Kidney (tissue), 13 donors: ENCODE measurements at regions not wholly inside any gene's neighbourhood (a gene's known extent, or its start where the extent isn't known, plus 50 kb on each side); places are given as distances from the start of the nearest gene placed in this dataset.

Experiments used
- DNase-seq, 5 donors: peaks; one replicate each; pipeline ENCODE4 v3.0.0-alpha.2; 2013 to 2020
- FAIRE-seq: peaks from 2 replicates; lab custom pipeline; 2012; peaks lifted over from hg19 to GRCh38; lab: Jason Lieb, UNC
- H3K27ac ChIP-seq, 2 donors: one replicate each; pipeline ENCODE4 v1.7.0; 2013; ENCODE audit warnings: low read depth in 2 of 2, low read length in 2 of 2, inconsistent platforms in 1 of 2
- H3K27me3 ChIP-seq: one replicate; pipeline ENCODE4 v1.7.1; 2013; ENCODE audit warnings: low read length, inconsistent platforms; ENCODE audit not compliant: control insufficient read depth, insufficient read depth
- H3K36me3 ChIP-seq, 3 donors: one replicate each; pipeline versions ENCODE4 v1.7.0 to v1.7.1; 2013; ENCODE audit warnings: low read length in 3 of 3, control low read depth in 1 of 3, inconsistent platforms in 1 of 3; ENCODE audit not compliant: insufficient read depth in 3 of 3, control insufficient read depth in 2 of 3
- H3K4me1 ChIP-seq, 3 donors: one replicate each; pipeline versions ENCODE4 v1.7.0 to v1.7.1; 2013; ENCODE audit warnings: low read length in 3 of 3, inconsistent platforms in 1 of 3, low read depth in 1 of 3; ENCODE audit not compliant: control insufficient read depth in 2 of 3, insufficient read depth in 2 of 3
- H3K4me3 ChIP-seq, 3 donors: one replicate each; pipeline versions ENCODE4 v1.7.0 to v1.8.1; 2013; ENCODE audit warnings: low read length in 3 of 3, control low read depth in 1 of 3, inconsistent platforms in 1 of 3
- H3K9ac ChIP-seq, 3 donors: one replicate each; pipeline versions ENCODE4 v1.7.0 to v1.7.1; 2013; ENCODE audit warnings: low read length in 3 of 3, control low read depth in 1 of 3, inconsistent platforms in 1 of 3
- H3K9me3 ChIP-seq, 3 donors: one replicate each; pipeline versions ENCODE4 v1.7.0 to v1.7.1; 2013; ENCODE audit warnings: low read length in 3 of 3, control low read depth in 1 of 3, inconsistent platforms in 1 of 3; ENCODE audit not compliant: control insufficient read depth in 2 of 3, insufficient read depth in 1 of 3
- CTCF ChIP-seq: IDR thresholded peaks from 3 replicates; pipeline ENCODE4 v1.5.1; 2012; ENCODE audit warnings: mild to moderate bottlenecking, moderate library complexity, borderline replicate concordance; ENCODE audit not compliant: insufficient read depth; ENCODE audit errors: extremely low read depth
- intact Hi-C: fragments of 100-400 bp; cut with DNase I; formaldehyde crosslinking; loops from one replicate; pipeline ENCODE4 v1.11.1; 2022
- donor health status: control.
- donor health status: control.
- donor health status: control.
- donor health status: control.
- donor health status: control.
- donor health status: DM: yes; HTN: yes; CAD: no.
- donor health status: Normal renal cell carcinoma (clear cell type).

- Histone ChIP-seq H3K27ac (no peak overlapping the region), H3K9me3 (no peaks in the 10 kb centered on the region), H3K9ac (no peak overlapping the region), H3K4me3 (no peak overlapping the region), H3K27me3 (peaks cover 3% of the 10 kb centered on the region), H3K4me1 (no peaks in the 10 kb centered on the region), H3K36me3 (no peaks in the 10 kb centered on the region)
- TF ChIP-seq CTCF = no peak
- no peak for DNase-seq
- no peak for FAIRE-seq
- intact Hi-C loops = no loop called here
These were observed 143.8 kb upstream of the FOXF1 start for GRCh38 chr16:86366481-86366880.

GRCh38 chr16:86367291-86368072, 142.8 kb upstream of the FOXF1 start:
- TF ChIP-seq CTCF = no peak
- no peaks in the 10 kb centered on the region for H3K9me3 ChIP-seq
- intact Hi-C loops = no loop called here
- FAIRE-seq = no peak
- no peaks in the 10 kb centered on the region for H3K4me1 ChIP-seq
- no peak overlapping the region for H3K4me3 ChIP-seq
- H3K36me3 ChIP-seq = no peaks in the 10 kb centered on the region
- H3K27ac ChIP-seq = no peak overlapping the region
- H3K9ac ChIP-seq = no peak overlapping the region
- peaks cover 3% of the 10 kb centered on the region for H3K27me3 ChIP-seq
- DNase-seq = no peak

GRCh38 chr16:86368261-86368660, 142.1 kb upstream of the FOXF1 start:
- DNase-seq = no peak
- intact Hi-C loops = no loop called here

More at GRCh38 chr16:86368261-86368660, 142.1 kb upstream of the FOXF1 start:
- Histone ChIP-seq H3K27me3 (peaks cover 3% of the 10 kb centered on the region), H3K36me3 (no peaks in the 10 kb centered on the region), H3K9ac (no peak overlapping the region), H3K4me1 (no peaks in the 10 kb centered on the region), H3K27ac (no peak overlapping the region), H3K4me3 (no peak overlapping the region), H3K9me3 (no peaks in the 10 kb centered on the region)
- TF ChIP-seq CTCF = no peak
- FAIRE-seq = no peak
